GM12875 (cell line): ENCODE measurements at regions not wholly inside any gene's neighbourhood (a gene's known extent, or its start where the extent isn't known, plus 50 kb on each side); places are given as distances from the start of the nearest gene placed in this dataset.

Source experiments
- H3K4me3 ChIP-seq: one replicate; pipeline ENCODE4 v1.5.1; 2011; ENCODE audit warnings: low read depth, low read length, control low read depth
- TF ChIP-seq, protein P1 (sequence below): IDR thresholded peaks from 2 replicates; pipeline ENCODE4 v1.5.1; 2011; ENCODE audit warnings: low read depth, mild to moderate bottlenecking, control low read depth, inconsistent platforms, low read length, moderate library complexity, borderline replicate concordance; ENCODE audit not compliant: insufficient read depth

GRCh38 chr18:61183798-61184197, 149.4 kb upstream of the CDH20 start:
- no peak overlapping the region for H3K4me3 ChIP-seq
- TF ChIP-seq, protein P1, sequence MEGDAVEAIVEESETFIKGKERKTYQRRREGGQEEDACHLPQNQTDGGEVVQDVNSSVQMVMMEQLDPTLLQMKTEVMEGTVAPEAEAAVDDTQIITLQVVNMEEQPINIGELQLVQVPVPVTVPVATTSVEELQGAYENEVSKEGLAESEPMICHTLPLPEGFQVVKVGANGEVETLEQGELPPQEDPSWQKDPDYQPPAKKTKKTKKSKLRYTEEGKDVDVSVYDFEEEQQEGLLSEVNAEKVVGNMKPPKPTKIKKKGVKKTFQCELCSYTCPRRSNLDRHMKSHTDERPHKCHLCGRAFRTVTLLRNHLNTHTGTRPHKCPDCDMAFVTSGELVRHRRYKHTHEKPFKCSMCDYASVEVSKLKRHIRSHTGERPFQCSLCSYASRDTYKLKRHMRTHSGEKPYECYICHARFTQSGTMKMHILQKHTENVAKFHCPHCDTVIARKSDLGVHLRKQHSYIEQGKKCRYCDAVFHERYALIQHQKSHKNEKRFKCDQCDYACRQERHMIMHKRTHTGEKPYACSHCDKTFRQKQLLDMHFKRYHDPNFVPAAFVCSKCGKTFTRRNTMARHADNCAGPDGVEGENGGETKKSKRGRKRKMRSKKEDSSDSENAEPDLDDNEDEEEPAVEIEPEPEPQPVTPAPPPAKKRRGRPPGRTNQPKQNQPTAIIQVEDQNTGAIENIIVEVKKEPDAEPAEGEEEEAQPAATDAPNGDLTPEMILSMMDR = no peak

DNA sequence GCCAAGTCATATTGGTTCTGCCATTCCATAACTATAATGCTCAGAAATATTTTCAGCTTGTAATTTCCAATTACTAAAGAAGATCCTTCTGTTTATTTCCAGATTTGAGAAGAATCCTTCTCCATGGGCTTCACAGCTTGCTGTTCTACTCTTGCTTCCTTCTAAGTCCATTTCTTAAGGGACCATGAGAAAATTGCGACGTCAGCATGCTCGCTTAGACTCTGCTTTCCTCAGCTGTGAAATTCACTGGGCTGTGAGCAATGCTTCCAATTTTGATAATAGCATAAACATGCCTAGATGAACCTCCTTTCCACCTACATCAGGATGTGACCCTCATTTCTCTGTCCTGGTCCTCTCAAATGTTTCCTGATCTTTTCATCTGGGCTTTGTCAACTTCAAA, 145.3 kb upstream of the CDH20 start:
- TF ChIP-seq, protein P1 = no peak
- H3K4me3 ChIP-seq = no peak overlapping the region

DNA sequence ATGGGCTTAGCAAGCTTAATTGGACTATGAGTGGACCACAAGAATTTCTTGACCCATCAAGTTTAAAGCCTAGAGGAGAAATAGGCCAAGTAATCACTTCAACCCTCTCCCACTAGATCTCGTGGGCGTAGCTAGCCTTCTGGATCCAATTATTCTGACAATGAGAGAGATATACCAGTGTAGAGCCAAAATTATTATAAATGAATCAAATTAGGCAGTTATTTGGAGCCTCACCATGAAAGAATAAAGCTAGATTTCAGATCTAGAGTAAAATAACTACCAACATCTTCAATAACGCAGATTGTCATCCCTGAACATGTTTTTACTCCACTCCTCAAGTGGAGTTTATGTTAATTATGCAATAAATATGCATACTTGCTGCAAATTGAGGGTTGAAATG, 143.9 kb upstream of the CDH20 start:
- TF ChIP-seq, protein P1 = no peak
- H3K4me3 ChIP-seq = no peak overlapping the region

DNA sequence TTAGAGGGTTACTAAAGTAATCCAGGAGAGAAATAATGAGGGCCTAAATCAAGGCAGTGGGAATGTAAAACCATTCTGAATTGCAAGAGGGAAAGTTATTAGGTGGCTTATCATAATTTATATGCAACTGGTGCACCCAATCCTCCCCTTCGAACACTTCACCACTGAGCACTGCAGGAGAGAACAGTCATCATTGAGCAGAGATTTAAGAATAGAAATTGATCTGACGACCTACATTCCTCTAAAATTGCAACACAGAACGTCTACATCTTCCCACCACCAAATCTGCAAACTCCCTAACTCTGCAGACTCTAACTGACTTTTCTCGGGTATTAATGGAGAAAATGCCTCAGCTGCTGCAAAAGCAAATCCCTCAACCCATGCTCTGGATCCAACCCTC, 138.5 kb upstream of the CDH20 start:
- TF ChIP-seq, protein P1 = no peak
- H3K4me3 ChIP-seq = no peak overlapping the region

- TF ChIP-seq, protein P1 = no peak
- no peak overlapping the region for H3K4me3 ChIP-seq
Observed at GRCh38 chr18:61196750-61197149, 136.5 kb upstream of the CDH20 start.

- TF ChIP-seq, protein P1 = no peak
- H3K4me3 ChIP-seq = no peak overlapping the region
Observed at GRCh38 chr18:61198486-61198885, 134.7 kb upstream of the CDH20 start.

DNA sequence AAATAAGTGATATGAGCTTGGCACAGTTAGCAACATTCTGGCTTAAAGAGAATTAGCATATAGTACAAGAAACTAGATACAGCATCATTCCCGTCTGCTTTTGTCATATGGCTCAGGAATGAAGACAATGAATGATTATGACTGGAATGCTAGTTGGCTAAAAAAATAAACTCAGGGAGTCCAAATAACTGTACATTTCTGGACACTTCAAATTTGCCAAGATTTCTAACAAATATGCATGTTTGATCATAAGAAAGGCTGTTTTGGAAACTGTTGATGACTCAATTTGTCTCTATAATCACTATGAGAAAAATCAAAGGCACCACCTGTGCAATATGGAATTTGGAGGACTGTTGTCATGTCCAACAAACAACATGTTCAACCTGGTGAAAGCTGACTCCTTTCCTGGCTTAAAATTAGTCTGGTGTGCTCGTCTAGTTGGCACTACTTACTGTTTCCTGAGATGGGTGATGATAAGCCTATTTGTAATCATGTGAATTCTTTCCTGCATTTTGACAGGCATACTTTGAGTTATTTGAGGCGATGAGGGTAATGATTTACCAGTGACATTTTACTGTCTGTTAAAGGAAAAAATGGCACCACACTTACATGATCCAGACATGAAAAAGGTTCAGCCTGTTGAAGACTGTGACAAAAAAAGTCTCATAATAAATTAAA, 133.9 kb upstream of the CDH20 start:
- no peak overlapping the region for H3K4me3 ChIP-seq
- TF ChIP-seq, protein P1 = no peak
